H9 (cell line): ENCODE measurements at regions not wholly inside any gene's neighbourhood (a gene's known extent, or its start where the extent isn't known, plus 50 kb on each side); places are given as distances from the start of the nearest gene placed in this dataset.
"Not testable (repeated sequence)": the region's sequence is repeated elsewhere in the genome, so short reads cannot be mapped to it uniquely, and the experiment has no call there.

Experiments
- DNase-seq: peaks from one replicate; pipeline ENCODE4 v3.0.0-alpha.2; 2017
- H2AFZ ChIP-seq: one replicate; pipeline ENCODE4 v1.6.1; 2013; ENCODE audit warnings: mild to moderate bottlenecking, low read length, control low read depth, moderate library complexity
- H2AK5ac ChIP-seq: 2 replicates; pipeline ENCODE4 v1.6.1; 2013; ENCODE audit warnings: low read length, control low read depth, mixed read lengths; ENCODE audit not compliant: insufficient read length
- H2BK120ac ChIP-seq: one replicate; pipeline ENCODE4 v1.6.1; 2013; ENCODE audit warnings: low read depth, mild to moderate bottlenecking, low read length, control low read depth, inconsistent platforms; ENCODE audit not compliant: poor library complexity, severe bottlenecking
- H2BK12ac ChIP-seq: 2 replicates; pipeline ENCODE4 v1.6.1; 2013; ENCODE audit warnings: low read length, control low read depth, mixed read lengths, low read depth; ENCODE audit not compliant: insufficient read length
- H2BK15ac ChIP-seq: 2 replicates; pipeline ENCODE4 v1.6.1; 2013; ENCODE audit warnings: low read depth, low read length, control low read depth
- H2BK20ac ChIP-seq: one replicate; pipeline ENCODE4 v1.6.1; 2013; ENCODE audit warnings: low read depth, mild to moderate bottlenecking, low read length, control low read depth, inconsistent platforms; ENCODE audit not compliant: poor library complexity, severe bottlenecking
- H2BK5ac ChIP-seq: 2 replicates; pipeline ENCODE4 v1.6.1; 2013; ENCODE audit warnings: low read length, control low read depth, mixed read lengths; ENCODE audit not compliant: insufficient read length
- H3K14ac ChIP-seq: 2 replicates; pipeline ENCODE4 v1.6.1; 2013; ENCODE audit warnings: low read length, control low read depth; ENCODE audit not compliant: insufficient read depth
- H3K18ac ChIP-seq: 2 replicates; pipeline ENCODE4 v1.6.1; 2013; ENCODE audit warnings: low read depth, mild to moderate bottlenecking, mixed read lengths, low read length, control low read depth; ENCODE audit not compliant: insufficient read length
- H3K23ac ChIP-seq: 2 replicates; pipeline ENCODE4 v1.6.1; 2013; ENCODE audit warnings: low read length, control low read depth, mixed read lengths, low read depth; ENCODE audit not compliant: insufficient read length
- H3K23me2 ChIP-seq: 2 replicates; pipeline ENCODE4 v1.6.1; 2013; ENCODE audit warnings: low read depth, mild to moderate bottlenecking, mixed read lengths, low read length, control low read depth; ENCODE audit not compliant: insufficient read length, poor library complexity, severe bottlenecking
- H3K27ac ChIP-seq: 2 replicates; pipeline ENCODE4 v1.5.1; 2013; ENCODE audit warnings: low read length, control low read depth, mixed read lengths, low read depth; ENCODE audit not compliant: insufficient read length
- H3K27me3 ChIP-seq: 2 replicates; pipeline ENCODE4 v1.6.1; 2013; ENCODE audit warnings: low read length, control low read depth, inconsistent platforms; ENCODE audit not compliant: insufficient read depth
- H3K4ac ChIP-seq: 2 replicates; pipeline ENCODE4 v1.6.1; 2013; ENCODE audit warnings: low read depth, mild to moderate bottlenecking, control low read depth, inconsistent platforms, low read length, moderate library complexity
- H3K4me1 ChIP-seq: 2 replicates; pipeline ENCODE4 v1.6.1; 2013; ENCODE audit warnings: low read length, control low read depth, inconsistent platforms; ENCODE audit not compliant: insufficient read depth
- H3K4me2 ChIP-seq: 2 replicates; pipeline ENCODE4 v1.6.1; 2013; ENCODE audit warnings: low read length, control low read depth, mixed read lengths; ENCODE audit not compliant: insufficient read length, insufficient read depth
- H3K56ac ChIP-seq: 2 replicates; pipeline ENCODE4 v1.6.1; 2013; ENCODE audit warnings: low read depth, mild to moderate bottlenecking, mixed read lengths, low read length, control low read depth; ENCODE audit not compliant: insufficient read length
- H3K79me1 ChIP-seq: 2 replicates; pipeline ENCODE4 v1.6.1; 2013; ENCODE audit warnings: low read depth, mild to moderate bottlenecking, moderate library complexity, low read length, control low read depth, inconsistent platforms; ENCODE audit not compliant: insufficient read depth, poor library complexity, severe bottlenecking
- H3K79me2 ChIP-seq: 2 replicates; pipeline ENCODE4 v1.6.1; 2013; ENCODE audit warnings: low read length, control low read depth, inconsistent platforms; ENCODE audit not compliant: insufficient read depth
- H3K9ac ChIP-seq: 2 replicates; pipeline ENCODE4 v1.6.1; 2013; ENCODE audit warnings: low read length, control low read depth, mixed read lengths; ENCODE audit not compliant: insufficient read length; ENCODE audit errors: extremely low read depth
- H3K9me3 ChIP-seq: one replicate; pipeline ENCODE4 v1.6.1; 2013; ENCODE audit warnings: low read depth, low read length, inconsistent platforms; ENCODE audit not compliant: control insufficient read depth
- H3T11ph ChIP-seq: one replicate; pipeline ENCODE4 v1.6.1; 2013; ENCODE audit warnings: mild to moderate bottlenecking, low read length, control low read depth, inconsistent platforms
- H4K20me1 ChIP-seq: one replicate; pipeline ENCODE4 v1.6.1; 2013; ENCODE audit not compliant: control insufficient read depth, insufficient read length, insufficient read depth
- H4K5ac ChIP-seq: 2 replicates; pipeline ENCODE4 v1.6.1; 2013; ENCODE audit warnings: low read depth, mild to moderate bottlenecking, mixed read lengths, low read length, control low read depth; ENCODE audit not compliant: insufficient read length
- H4K8ac ChIP-seq: replicated peaks from 2 replicates; pipeline ENCODE4 v1.6.1; 2013; ENCODE audit warnings: low read length, control low read depth, mixed read lengths, low read depth; ENCODE audit not compliant: insufficient read length
- H4K91ac ChIP-seq: 2 replicates; pipeline ENCODE4 v1.6.1; 2013; ENCODE audit warnings: low read depth, mild to moderate bottlenecking, moderate library complexity, mixed read lengths, low read length, control low read depth; ENCODE audit not compliant: insufficient read length
- H3K27ac Mint-ChIP-seq, 3 experiments: 2 replicates in 2 of 3; 3 replicates in 1 of 3; pipeline ENCODE4 v1.8.0; 2020 to 2021; ENCODE audit warnings: mixed read lengths in 3 of 3, mild to moderate bottlenecking in 1 of 3, moderate library complexity in 1 of 3
- H3K27me3 Mint-ChIP-seq: 2 replicates; pipeline ENCODE4 v1.8.0; 2021; ENCODE audit warnings: low read depth, mild to moderate bottlenecking, moderate library complexity, mixed read lengths
- H3K36me3 Mint-ChIP-seq, 3 experiments: 2 replicates in 2 of 3; 3 replicates in 1 of 3; pipeline ENCODE4 v1.8.0; 2020 to 2021; ENCODE audit warnings: low read depth in 3 of 3, mixed read lengths in 3 of 3; ENCODE audit not compliant: insufficient read depth in 1 of 3
- H3K4me1 Mint-ChIP-seq, 2 experiments: 2 replicates each; pipeline ENCODE4 v1.8.0; 2020; ENCODE audit warnings: mixed read lengths in 2 of 2
- H3K4me3 Mint-ChIP-seq, 2 experiments: 2 replicates in 1 of 2; 3 replicates in 1 of 2; pipeline ENCODE4 v1.8.0; 2020 to 2021; ENCODE audit warnings: mild to moderate bottlenecking in 2 of 2, mixed read lengths in 2 of 2, moderate library complexity in 1 of 2
- H3K9me3 Mint-ChIP-seq, 2 experiments: 2 replicates in 1 of 2; 3 replicates in 1 of 2; pipeline ENCODE4 v1.8.0; 2020; ENCODE audit warnings: mild to moderate bottlenecking in 2 of 2, mixed read lengths in 2 of 2, moderate library complexity in 1 of 2
- WGBS: extraction: QIAGEN DNeasy Blood & Tissue Kit; methylation state at CpG from one replicate; pipeline ENCODE4 v1.1.7; 2013; ENCODE audit warnings: missing lambda C conversion rate, low lambda C conversion rate, mixed read lengths; ENCODE audit not compliant: insufficient read length; ENCODE audit errors: extremely low coverage; 5-methylcytosine and 5-hydroxymethylcytosine counted together
- TF ChIP-seq, protein P1 (sequence below): fragments of 200-600 bp; sonication (generic); conservative IDR thresholded peaks from 3 replicates; pipeline ENCODE4 v1.8.0; 2021; ENCODE audit warnings: antibody characterized with exemption, mild to moderate bottlenecking

- Histone ChIP-seq H2BK20ac (no peak overlapping the region), H3K79me2 (no peaks in the 10 kb centered on the region), H2BK15ac (no peak overlapping the region), H4K91ac (no peak overlapping the region), H3T11ph (no peak overlapping the region), H3K18ac (no peak overlapping the region), H3K27ac (no peak overlapping the region), H3K9me3 (no peaks in the 10 kb centered on the region), H4K5ac (no peak overlapping the region), H2AK5ac (no peak overlapping the region), H2BK5ac (no peak overlapping the region), H2BK120ac (no peak overlapping the region), H4K20me1 (no peaks in the 10 kb centered on the region), H3K14ac (no peak overlapping the region), H3K23ac (no peak overlapping the region), H3K79me1 (no peaks in the 10 kb centered on the region), H3K4ac (no peak overlapping the region), H3K4me1 (no peaks in the 10 kb centered on the region), H3K4me2 (no peak overlapping the region), H2BK12ac (no peak overlapping the region), H4K8ac (no peak overlapping the region), H2AFZ (no peak overlapping the region), H3K56ac (no peak overlapping the region), H3K27me3 (no peaks in the 10 kb centered on the region), H3K23me2 (no peaks in the 10 kb centered on the region), H3K9ac (no peak overlapping the region)
- H3K27me3 Mint-ChIP-seq, result no peaks in the 10 kb centered on the region
- peaks cover 9 to 19% (median 12%) of the 10 kb centered on the region in 3 experiments for H3K36me3 Mint-ChIP-seq
- H3K4me1 Mint-ChIP-seq, result no peaks in the 10 kb centered on the region
- no peak for DNase-seq
- no peak overlapping the region for H3K4me3 Mint-ChIP-seq
- WGBS, result no CpG with 5 or more reads among the region's 2 CpGs
- H3K27ac Mint-ChIP-seq, result no peak overlapping the region
- H3K9me3 Mint-ChIP-seq, result peaks cover 22 to 35% of the 10 kb centered on the region in 2 experiments
- TF ChIP-seq, protein P1, sequence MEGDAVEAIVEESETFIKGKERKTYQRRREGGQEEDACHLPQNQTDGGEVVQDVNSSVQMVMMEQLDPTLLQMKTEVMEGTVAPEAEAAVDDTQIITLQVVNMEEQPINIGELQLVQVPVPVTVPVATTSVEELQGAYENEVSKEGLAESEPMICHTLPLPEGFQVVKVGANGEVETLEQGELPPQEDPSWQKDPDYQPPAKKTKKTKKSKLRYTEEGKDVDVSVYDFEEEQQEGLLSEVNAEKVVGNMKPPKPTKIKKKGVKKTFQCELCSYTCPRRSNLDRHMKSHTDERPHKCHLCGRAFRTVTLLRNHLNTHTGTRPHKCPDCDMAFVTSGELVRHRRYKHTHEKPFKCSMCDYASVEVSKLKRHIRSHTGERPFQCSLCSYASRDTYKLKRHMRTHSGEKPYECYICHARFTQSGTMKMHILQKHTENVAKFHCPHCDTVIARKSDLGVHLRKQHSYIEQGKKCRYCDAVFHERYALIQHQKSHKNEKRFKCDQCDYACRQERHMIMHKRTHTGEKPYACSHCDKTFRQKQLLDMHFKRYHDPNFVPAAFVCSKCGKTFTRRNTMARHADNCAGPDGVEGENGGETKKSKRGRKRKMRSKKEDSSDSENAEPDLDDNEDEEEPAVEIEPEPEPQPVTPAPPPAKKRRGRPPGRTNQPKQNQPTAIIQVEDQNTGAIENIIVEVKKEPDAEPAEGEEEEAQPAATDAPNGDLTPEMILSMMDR, result no peak
Observed at GRCh38 chr2:175241691-175242090, 60.2 kb upstream of the ATP5MC3 start.

DNA sequence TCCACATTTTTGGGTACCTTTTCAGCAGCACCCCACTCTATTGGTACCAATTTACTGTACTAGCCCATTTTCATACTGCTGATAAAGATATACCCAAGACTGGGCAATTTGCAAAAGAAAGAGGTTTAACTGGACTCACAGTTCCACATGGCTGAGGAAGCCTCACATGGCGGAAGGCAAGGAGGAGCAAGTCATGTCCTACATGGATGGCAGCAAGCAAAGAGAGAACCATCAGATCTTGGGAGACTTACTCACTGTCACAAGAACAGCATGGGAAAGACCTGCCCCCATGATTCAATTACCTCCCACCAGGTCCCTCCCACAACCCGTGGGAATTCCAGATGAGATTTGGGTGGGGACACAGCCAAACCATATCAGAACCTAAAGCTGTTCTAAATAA, 58.5 kb upstream of the ATP5MC3 start:
- H3K23me2 ChIP-seq, H4K20me1 ChIP-seq, H2AK5ac ChIP-seq, H3K27ac ChIP-seq, H3K14ac ChIP-seq, H3K9ac ChIP-seq, H3K27me3 Mint-ChIP-seq, H3K79me2 ChIP-seq, H3K56ac ChIP-seq, H3K79me1 ChIP-seq, H3K4ac ChIP-seq, H3K4me1 Mint-ChIP-seq, H3K27me3 ChIP-seq, H2BK12ac ChIP-seq, H3K27ac Mint-ChIP-seq, H2BK20ac ChIP-seq, H3K9me3 ChIP-seq, H3K4me2 ChIP-seq, H3T11ph ChIP-seq, DNase-seq, H4K91ac ChIP-seq, H2BK15ac ChIP-seq, H3K18ac ChIP-seq, H3K4me1 ChIP-seq, H2AFZ ChIP-seq, H2BK120ac ChIP-seq, H3K4me3 Mint-ChIP-seq, H4K5ac ChIP-seq, H2BK5ac ChIP-seq, H3K23ac ChIP-seq, H4K8ac ChIP-seq: not testable (repeated sequence)
- WGBS, result no CpG with 5 or more reads among the region's 2 CpGs
- Mint-ChIP-seq H3K36me3 (peaks cover 9 to 19% (median 12%) of the 10 kb centered on the region in 3 experiments), H3K9me3 (peaks cover 25 to 35% of the 10 kb centered on the region in 2 experiments)
